KOPT-K1 (cell line): ENCODE measurements at regions not wholly inside any gene's neighbourhood (a gene's known extent, or its start where the extent isn't known, plus 50 kb on each side); places are given as distances from the start of the nearest gene placed in this dataset.
"Not testable (repeated sequence)": the region's sequence is repeated elsewhere in the genome, so short reads cannot be mapped to it uniquely, and the experiment has no call there.

Source experiments
- H3K27ac ChIP-seq: fragments of 200-600 bp; sonication (generic); 2 replicates; pipeline ENCODE4 v1.5.1; 2016; ENCODE audit warnings: antibody characterized with exemption, mild to moderate bottlenecking, low read depth, low read length; ENCODE audit not compliant: poor library complexity, severe bottlenecking
- H3K36me3 ChIP-seq: fragments of 200-600 bp; sonication (generic); 2 replicates; pipeline ENCODE4 v1.5.1; 2017; ENCODE audit warnings: antibody characterized with exemption, mild to moderate bottlenecking, low read length, moderate library complexity; ENCODE audit not compliant: insufficient read depth
- H3K9me3 ChIP-seq: fragments of 200-600 bp; sonication (generic); 2 replicates; pipeline ENCODE4 v1.5.1; 2017; ENCODE audit warnings: antibody characterized with exemption, low read length, mild to moderate bottlenecking; ENCODE audit not compliant: insufficient read depth, poor library complexity, severe bottlenecking

- no peak overlapping the region for H3K27ac ChIP-seq
- no peaks in the 10 kb centered on the region for H3K36me3 ChIP-seq
- H3K9me3 ChIP-seq = no peaks in the 10 kb centered on the region
These were observed 391.7 kb downstream of the ZEB2 start for GRCh38 chr2:144128130-144128746.

GRCh38 chr2:144127693-144128092 is 392.2 kb downstream of the ZEB2 start:
- Histone ChIP-seq H3K27ac (no peak overlapping the region), H3K9me3 (no peaks in the 10 kb centered on the region)

GRCh38 chr2:144126302-144126701 is 393.6 kb downstream of the ZEB2 start:
- Histone ChIP-seq H3K36me3 (no peaks in the 10 kb centered on the region), H3K27ac (no peak overlapping the region)

More at GRCh38 chr2:144127693-144128092, 392.2 kb downstream of the ZEB2 start:
- H3K36me3 ChIP-seq = no peaks in the 10 kb centered on the region

GRCh38 chr2:144125751-144126150 is 394.2 kb downstream of the ZEB2 start:
- no peaks in the 10 kb centered on the region for H3K36me3 ChIP-seq
- no peak overlapping the region for H3K27ac ChIP-seq
- H3K9me3 ChIP-seq = no peaks in the 10 kb centered on the region

More at GRCh38 chr2:144126302-144126701, 393.6 kb downstream of the ZEB2 start:
- H3K9me3 ChIP-seq = no peaks in the 10 kb centered on the region

GRCh38 chr2:144124882-144125281 is 395.0 kb downstream of the ZEB2 start:
- Histone ChIP-seq H3K9me3 (no peaks in the 10 kb centered on the region), H3K27ac (no peak overlapping the region), H3K36me3 (no peaks in the 10 kb centered on the region)

- Histone ChIP-seq H3K27ac (no peak overlapping the region), H3K9me3 (no peaks in the 10 kb centered on the region), H3K36me3 (no peaks in the 10 kb centered on the region)
These were observed 399.4 kb downstream of the ZEB2 start for GRCh38 chr2:144120487-144120886.

- no peaks in the 10 kb centered on the region for H3K36me3 ChIP-seq
- H3K9me3 ChIP-seq = no peaks in the 10 kb centered on the region
- no peak overlapping the region for H3K27ac ChIP-seq
These were observed 402.8 kb downstream of the ZEB2 start for GRCh38 chr2:144117086-144117485.

- Histone ChIP-seq H3K27ac (no peak overlapping the region), H3K9me3 (no peaks in the 10 kb centered on the region), H3K36me3 (no peaks in the 10 kb centered on the region)
These were observed 404.1 kb downstream of the ZEB2 start for GRCh38 chr2:144115739-144116291.

GRCh38 chr2:144114760-144115159 is 405.2 kb downstream of the ZEB2 start:
- no peak overlapping the region for H3K27ac ChIP-seq
- H3K36me3 ChIP-seq = no peaks in the 10 kb centered on the region
- H3K9me3 ChIP-seq = no peaks in the 10 kb centered on the region

GRCh38 chr2:144111437-144111836 is 408.5 kb downstream of the ZEB2 start:
- Histone ChIP-seq H3K36me3 (no peaks in the 10 kb centered on the region), H3K27ac (no peak overlapping the region), H3K9me3 (no peaks in the 10 kb centered on the region)

- not testable (repeated sequence) for H3K27ac ChIP-seq, H3K36me3 ChIP-seq
- H3K9me3 ChIP-seq = peaks cover 10% of the 10 kb centered on the region
These were observed 413.8 kb downstream of the ZEB2 start for GRCh38 chr2:144106104-144106503.

GRCh38 chr2:144102386-144102785 is 417.5 kb downstream of the ZEB2 start:
- Histone ChIP-seq H3K9me3 (peaks cover 10% of the 10 kb centered on the region), H3K27ac (no peak overlapping the region), H3K36me3 (no peaks in the 10 kb centered on the region)

GRCh38 chr2:144099780-144100377 is 420.0 kb downstream of the ZEB2 start:
- Histone ChIP-seq H3K9me3 (peaks cover 10% of the 10 kb centered on the region), H3K27ac (no peak overlapping the region), H3K36me3 (no peaks in the 10 kb centered on the region)

- Histone ChIP-seq H3K27ac (no peak overlapping the region), H3K9me3 (peaks cover 4% of the 10 kb centered on the region)
These were observed 420.6 kb downstream of the ZEB2 start for GRCh38 chr2:144099340-144099739.

GRCh38 chr2:144097440-144098225 is 422.3 kb downstream of the ZEB2 start:
- no peak overlapping the region for H3K27ac ChIP-seq
- H3K9me3 ChIP-seq = no peaks in the 10 kb centered on the region
- H3K36me3 ChIP-seq = no peaks in the 10 kb centered on the region

More at GRCh38 chr2:144099340-144099739, 420.6 kb downstream of the ZEB2 start:
- no peaks in the 10 kb centered on the region for H3K36me3 ChIP-seq
